HG03025 (cell line): ENCODE measurements at regions not wholly inside any gene's neighbourhood (a gene's known extent, or its start where the extent isn't known, plus 50 kb on each side); places are given as distances from the start of the nearest gene placed in this dataset.

Source experiments
- ATAC-seq: cut with Tn5 transposase; IDR thresholded peaks from one replicate; pipeline ENCODE4 v1.9.1; 2021; ENCODE audit warnings: mild to moderate bottlenecking, moderate library complexity; ENCODE audit not compliant: unreplicated experiment, low FRiP score

- ATAC-seq, result no peak
Observed at GRCh38 chr13:69450245-69450644, 657.4 kb upstream of the ATXN8OS start.

DNA sequence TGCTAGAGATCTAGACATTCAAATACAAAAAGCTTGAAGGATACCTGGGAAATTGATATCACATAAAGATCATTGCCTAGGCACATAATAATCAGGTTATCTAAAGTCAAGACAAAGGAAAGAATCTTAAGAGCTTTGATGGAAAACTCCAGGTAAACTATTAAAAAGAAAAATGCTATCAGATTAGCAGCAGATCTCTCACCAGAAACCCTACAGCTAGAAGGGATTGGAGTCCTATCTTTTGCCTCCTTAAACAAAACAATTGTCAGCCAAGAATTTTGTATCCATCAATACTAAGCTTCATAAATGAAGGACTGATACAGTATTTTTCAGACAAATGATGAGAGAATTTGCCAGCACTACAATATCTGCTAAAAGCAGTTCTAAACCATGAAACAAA lies 682.4 kb upstream of the ATXN8OS start:
- no peak for ATAC-seq

DNA sequence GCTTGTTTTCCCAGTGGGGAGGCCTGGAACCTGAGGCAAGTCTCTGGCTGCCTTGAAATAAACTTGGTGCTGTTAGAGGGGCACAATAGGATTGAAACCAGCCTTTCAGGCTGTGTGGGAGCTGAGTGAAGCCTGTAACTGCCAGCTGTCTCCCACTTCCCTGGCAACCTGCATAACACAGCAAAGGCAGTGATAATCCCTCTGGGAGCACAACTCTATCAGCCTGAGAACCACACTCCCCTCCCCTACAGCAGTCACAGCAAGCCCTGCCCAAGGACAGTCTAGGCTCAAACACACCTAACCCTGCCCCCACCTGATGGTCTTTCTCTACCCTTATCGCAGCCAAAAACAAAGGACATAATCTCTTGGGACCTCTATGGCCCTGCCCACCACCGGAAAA lies 683.8 kb upstream of the ATXN8OS start:
- no peak for ATAC-seq

DNA sequence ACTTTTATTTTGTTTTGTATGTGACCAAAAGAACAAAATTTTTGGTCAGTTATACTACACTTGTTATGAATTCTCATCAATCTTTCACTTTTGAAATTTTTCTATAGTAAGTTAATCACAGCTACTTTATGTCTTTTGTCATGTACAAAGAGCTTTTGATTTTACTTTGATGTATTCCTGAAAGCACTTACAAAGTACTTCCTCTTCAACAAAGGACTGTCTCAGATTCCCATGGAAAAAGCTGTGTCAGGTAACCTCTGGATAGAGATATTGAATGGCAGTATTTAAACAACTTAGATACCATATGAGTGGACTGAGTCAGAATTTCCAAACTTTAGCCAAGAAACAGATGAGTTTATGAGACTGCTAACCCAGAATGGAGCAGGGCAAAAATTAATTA lies 689.3 kb upstream of the ATXN8OS start:
- ATAC-seq, result no peak

DNA sequence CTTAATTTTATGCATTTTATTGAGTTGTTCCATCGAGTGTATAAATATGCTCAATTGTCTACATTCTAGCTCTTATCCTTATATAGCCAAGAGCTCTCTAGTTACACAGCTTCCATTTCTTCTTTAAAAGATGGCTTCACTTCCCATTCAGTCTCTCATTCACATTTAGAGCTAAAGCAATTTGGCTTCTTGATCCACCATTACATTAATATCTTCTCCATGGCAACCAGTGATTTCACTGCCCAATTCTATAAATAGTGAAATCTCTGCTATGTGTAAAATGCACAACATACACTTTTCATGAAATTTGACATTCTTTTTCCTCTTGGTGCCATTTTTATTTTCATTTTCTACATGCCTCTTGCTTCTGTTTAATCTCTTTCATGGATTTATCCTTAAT lies 696.9 kb upstream of the ATXN8OS start:
- ATAC-seq, result no peak

GRCh38 chr13:69391756-69392155 lies 715.9 kb upstream of the ATXN8OS start:
- no peak for ATAC-seq

GRCh38 chr13:69389899-69390298 lies 717.7 kb upstream of the ATXN8OS start:
- no peak for ATAC-seq

GRCh38 chr13:69373747-69374425 lies 733.7 kb upstream of the ATXN8OS start:
- ATAC-seq, result no peak

GRCh38 chr13:69363360-69363759 lies 744.3 kb upstream of the ATXN8OS start:
- ATAC-seq, result no peak

- no peak for ATAC-seq
Observed at GRCh38 chr13:69331245-69331644, 776.4 kb upstream of the ATXN8OS start.

- no peak for ATAC-seq
Observed at GRCh38 chr13:69324090-69324886, 783.3 kb upstream of the ATXN8OS start.

- no peak for ATAC-seq
Observed at GRCh38 chr13:69319656-69320055, 788.0 kb upstream of the ATXN8OS start.

DNA sequence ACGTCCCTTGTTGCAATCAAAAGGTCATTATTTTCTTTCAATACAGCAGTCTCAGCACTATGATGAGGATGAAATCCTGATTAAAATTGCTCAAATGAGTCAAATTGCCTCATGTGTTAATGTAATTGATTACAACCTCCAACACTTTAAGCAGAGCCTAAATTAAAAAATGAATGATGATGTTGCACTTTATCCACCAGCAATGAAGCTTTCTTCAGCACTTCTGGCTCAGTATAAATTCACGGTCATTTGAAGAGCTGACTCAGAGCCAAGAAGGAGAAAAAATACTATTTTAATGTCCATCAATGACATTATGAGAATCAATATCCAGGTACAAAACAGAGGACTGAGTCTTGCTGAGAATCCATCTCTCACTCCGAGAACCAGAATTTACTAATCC lies 792.6 kb upstream of the ATXN8OS start:
- no peak for ATAC-seq

- ATAC-seq, result no peak
Observed at GRCh38 chr13:69306766-69307165, 800.9 kb upstream of the ATXN8OS start.

GRCh38 chr13:69300131-69300530 lies 807.5 kb upstream of the ATXN8OS start:
- no peak for ATAC-seq

GRCh38 chr13:69296130-69296529 lies 811.5 kb upstream of the ATXN8OS start:
- no peak for ATAC-seq

DNA sequence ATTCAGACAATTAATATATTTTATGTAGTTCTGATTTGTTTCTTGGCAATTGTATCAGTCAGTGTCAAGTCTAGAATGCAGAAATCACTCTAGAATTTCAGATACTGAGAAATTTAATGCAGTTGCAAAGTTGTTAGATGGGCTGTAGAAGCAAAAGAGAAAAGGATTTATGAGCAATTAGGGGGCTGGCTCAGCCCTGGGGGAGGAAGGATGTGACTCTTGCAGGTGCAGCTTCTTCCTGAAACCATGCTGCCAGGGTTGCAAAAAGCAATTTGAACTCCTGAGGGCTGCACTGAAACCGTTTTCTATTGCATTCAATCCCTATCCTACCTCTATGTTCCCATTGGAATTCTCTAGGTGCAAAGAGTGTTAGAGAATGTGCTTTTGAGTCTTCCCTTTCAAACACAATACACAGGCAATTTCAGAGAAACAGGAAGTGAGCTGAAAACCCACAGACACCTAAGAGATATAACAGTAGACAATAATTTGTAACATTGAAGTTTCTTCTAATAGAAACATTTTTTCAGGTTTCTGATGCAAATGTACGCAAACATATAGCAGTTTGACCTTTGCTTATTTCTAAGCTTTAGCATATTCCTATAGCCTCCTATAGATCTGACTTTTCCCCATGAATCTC lies 814.7 kb upstream of the ATXN8OS start:
- no peak for ATAC-seq

- no peak for ATAC-seq
Observed at GRCh38 chr13:69291292-69291906, 816.2 kb upstream of the ATXN8OS start.

- no peak for ATAC-seq
Observed at GRCh38 chr13:69288026-69288425, 819.6 kb upstream of the ATXN8OS start.

DNA sequence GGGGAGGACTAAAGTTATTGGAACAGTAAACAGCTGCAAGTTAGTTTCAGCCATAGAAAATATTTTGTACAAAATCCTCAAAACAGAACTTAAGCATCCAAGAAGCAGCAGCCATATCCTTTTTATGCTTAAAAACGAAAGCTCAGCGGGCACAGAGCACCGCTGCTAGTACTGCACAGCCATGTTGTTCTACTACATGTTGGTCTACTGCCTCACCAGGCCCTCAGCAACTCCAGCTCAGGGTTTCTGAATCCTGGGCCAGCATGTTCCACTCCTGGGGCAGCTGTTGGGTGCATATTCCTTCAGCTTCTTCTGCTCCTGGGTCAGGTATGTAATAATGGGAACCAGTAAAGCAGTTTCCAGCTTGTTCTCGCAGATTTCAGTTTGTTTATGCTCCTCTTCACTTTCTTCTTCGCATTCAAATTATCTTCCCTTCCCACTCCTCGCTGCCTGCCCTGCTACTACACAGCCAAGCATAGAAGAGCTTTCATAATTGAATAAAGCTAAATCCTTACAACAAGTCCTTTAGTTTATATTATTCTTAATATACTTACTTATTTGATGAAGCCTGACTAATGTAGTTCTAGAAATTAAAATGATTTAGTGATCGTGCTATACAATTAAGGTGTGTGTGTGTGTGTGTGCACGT lies 820.5 kb upstream of the ATXN8OS start:
- ATAC-seq, result no peak

DNA sequence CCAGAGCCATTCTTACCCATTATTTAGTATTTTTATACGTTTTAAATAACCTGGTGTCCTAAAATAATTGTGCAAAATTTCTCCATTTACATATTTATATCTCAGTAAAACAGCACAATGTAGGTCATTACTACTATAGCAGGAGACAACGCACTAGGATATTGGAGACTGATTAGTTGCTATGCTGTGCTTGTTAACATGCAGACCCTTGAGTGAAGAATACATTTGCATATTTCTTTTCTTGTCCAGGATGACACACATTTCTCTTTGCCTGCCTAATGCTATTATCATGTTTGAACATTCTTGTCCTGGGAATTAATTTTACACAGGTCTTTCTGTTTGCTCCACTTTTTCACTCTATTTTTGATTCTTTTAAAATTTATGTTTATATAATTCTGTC lies 823.8 kb upstream of the ATXN8OS start:
- no peak for ATAC-seq
